Colonic mucosa (tissue), 4 donors: ENCODE measurements at regions not wholly inside any gene's neighbourhood (a gene's known extent, or its start where the extent isn't known, plus 50 kb on each side); places are given as distances from the start of the nearest gene placed in this dataset.

Experiments
- DNase-seq: peaks from one replicate; pipeline ENCODE4 v3.0.0-alpha.2; 2020
- H3K27ac ChIP-seq: fragments of 200-600 bp; one replicate; pipeline ENCODE4 v1.8.0; 2021
- H3K27me3 ChIP-seq: fragments of 200-600 bp; one replicate; pipeline ENCODE4 v1.8.0; 2021
- H3K36me3 ChIP-seq: fragments of 200-600 bp; one replicate; pipeline ENCODE4 v1.8.0; 2021
- H3K4me1 ChIP-seq: fragments of 200-600 bp; one replicate; pipeline ENCODE4 v1.8.0; 2021; ENCODE audit warnings: mild to moderate bottlenecking
- H3K4me3 ChIP-seq: fragments of 200-600 bp; one replicate; pipeline ENCODE4 v1.8.0; 2021
- H3K9ac ChIP-seq, 2 donors: one replicate each; pipeline ENCODE4 v1.7.0; 2013; ENCODE audit warnings: control low read depth in 2 of 2, low read depth in 2 of 2, low read length in 2 of 2
- H3K9me3 ChIP-seq: fragments of 200-600 bp; one replicate; pipeline ENCODE4 v1.8.0; 2021
- intact Hi-C: fragments of 100-400 bp; cut with DNase I; formaldehyde crosslinking; loops from one replicate; pipeline ENCODE4 v1.14.1; 2022
- TF ChIP-seq, protein P1 (sequence below): fragments of 200-600 bp; IDR thresholded peaks from one replicate; pipeline ENCODE4 v1.8.0; 2022; ENCODE audit warnings: antibody characterized with exemption, mild to moderate bottlenecking
- donor health status: healthy.
- donor health status: DM: no; HTN: no; CAD: no.
- donor health status: DM: no; HTN: no; CAD: no.

DNA sequence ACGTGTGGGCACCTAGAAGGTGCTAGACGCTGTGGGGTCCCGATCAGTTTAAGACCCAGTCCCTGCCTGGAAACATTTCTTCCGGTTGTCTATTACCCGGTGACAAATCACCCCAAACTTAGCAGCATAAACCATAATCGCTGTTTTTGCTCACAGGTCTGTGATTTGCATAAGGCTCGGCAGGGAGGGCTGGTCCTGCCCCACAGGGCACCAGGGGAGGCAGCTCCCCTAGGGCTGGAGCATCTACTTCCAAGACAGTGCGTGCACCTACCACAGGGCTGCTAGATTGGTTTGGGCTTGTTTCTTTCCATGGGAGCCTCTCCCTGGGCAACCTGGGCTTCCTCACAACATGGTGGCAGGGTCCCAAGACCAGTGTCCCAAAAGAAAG lies 214.5 kb upstream of the CIBAR2 start:
- DNase-seq, result no peak
- H3K9me3 ChIP-seq, result no peaks in the 10 kb centered on the region
- H3K27me3 ChIP-seq, result no peaks in the 10 kb centered on the region
- H3K4me3 ChIP-seq, result no peak overlapping the region
- H3K9ac ChIP-seq, result no peak overlapping the region
- H3K4me1 ChIP-seq, result peaks cover 23% of the 10 kb centered on the region
- no peak overlapping the region for H3K27ac ChIP-seq
- TF ChIP-seq, protein P1, sequence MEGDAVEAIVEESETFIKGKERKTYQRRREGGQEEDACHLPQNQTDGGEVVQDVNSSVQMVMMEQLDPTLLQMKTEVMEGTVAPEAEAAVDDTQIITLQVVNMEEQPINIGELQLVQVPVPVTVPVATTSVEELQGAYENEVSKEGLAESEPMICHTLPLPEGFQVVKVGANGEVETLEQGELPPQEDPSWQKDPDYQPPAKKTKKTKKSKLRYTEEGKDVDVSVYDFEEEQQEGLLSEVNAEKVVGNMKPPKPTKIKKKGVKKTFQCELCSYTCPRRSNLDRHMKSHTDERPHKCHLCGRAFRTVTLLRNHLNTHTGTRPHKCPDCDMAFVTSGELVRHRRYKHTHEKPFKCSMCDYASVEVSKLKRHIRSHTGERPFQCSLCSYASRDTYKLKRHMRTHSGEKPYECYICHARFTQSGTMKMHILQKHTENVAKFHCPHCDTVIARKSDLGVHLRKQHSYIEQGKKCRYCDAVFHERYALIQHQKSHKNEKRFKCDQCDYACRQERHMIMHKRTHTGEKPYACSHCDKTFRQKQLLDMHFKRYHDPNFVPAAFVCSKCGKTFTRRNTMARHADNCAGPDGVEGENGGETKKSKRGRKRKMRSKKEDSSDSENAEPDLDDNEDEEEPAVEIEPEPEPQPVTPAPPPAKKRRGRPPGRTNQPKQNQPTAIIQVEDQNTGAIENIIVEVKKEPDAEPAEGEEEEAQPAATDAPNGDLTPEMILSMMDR, result no peak
- no peaks in the 10 kb centered on the region for H3K36me3 ChIP-seq
- intact Hi-C loops, result no loop called here

DNA sequence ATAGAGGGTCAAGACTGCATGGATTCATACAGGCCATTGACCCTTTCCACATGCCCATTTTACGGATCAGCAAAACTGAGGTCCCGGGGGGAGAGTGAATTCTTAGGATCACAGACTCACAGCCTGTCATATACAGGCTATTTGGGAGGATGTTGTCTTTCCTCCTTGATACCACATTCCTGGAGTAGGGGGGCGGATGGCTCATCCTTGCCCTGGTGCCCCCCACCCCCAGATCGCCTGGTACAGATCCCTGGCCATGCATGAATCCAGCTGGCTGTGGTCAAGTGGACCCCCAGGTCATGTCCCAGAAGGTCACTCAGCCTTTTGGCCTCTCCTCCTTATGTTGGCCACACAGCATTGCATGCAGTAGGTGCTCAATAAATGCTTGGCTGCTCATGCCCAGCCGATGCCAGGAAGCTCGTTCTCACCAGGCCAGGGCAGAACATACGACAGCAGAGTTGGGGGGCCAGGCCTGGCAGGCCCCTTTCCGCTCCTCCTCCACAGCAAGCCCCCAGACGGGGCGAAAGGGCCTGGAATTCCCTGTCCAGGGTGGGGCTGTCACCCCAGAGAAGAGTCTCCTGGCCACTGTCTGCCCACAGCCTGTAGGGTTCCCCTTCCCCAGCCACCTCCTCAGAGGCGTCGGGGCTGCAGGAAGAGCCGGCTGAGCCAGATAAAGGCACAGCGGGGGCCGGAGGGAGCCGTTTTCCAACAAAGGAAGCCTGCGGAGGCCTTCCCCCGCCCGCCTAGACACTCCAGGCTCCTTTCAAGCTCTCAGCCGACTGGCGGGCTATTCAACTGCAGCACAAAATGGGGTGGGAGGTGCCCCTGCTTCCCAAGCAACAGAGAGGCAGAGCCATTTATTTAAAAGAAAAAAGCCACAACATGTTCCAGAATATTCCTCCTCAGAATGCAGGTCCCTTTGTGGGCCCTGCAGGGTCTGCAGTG lies 215.7 kb upstream of the CIBAR2 start:
- H3K4me3 ChIP-seq, result no peak overlapping the region
- H3K9ac ChIP-seq, result peak overlapping the region in 1 of 2 donors; percentile 26
- H3K27me3 ChIP-seq, result no peaks in the 10 kb centered on the region
- DNase-seq, result no peak
- H3K27ac ChIP-seq, result no peak overlapping the region
- TF ChIP-seq, protein P1, result no peak
- no peaks in the 10 kb centered on the region for H3K36me3 ChIP-seq
- no peaks in the 10 kb centered on the region for H3K9me3 ChIP-seq
- H3K4me1 ChIP-seq, result peaks cover 23% of the 10 kb centered on the region
- intact Hi-C loops, result no loop called here

DNA sequence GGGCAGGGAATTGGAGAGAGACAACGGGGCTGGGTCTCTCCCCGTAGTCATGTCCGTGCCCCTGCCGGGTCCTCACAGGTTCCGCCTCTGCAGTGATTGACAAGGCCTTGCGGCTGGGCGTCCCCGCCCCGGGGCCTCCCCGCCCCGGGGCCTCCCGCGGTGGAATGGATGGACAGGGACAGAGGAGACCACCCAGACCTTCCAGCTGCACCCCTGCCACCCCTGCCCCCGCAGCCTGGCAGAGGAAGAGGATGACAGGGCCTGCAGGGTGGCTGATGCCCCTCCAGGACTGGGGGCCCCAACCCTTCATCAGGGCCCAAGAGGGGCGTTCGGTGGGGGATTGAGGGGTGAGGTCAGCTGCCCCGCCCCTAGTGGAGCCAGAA lies 216.4 kb upstream of the CIBAR2 start:
- no peaks in the 10 kb centered on the region for H3K9me3 ChIP-seq
- TF ChIP-seq, protein P1, result no peak
- no peak for DNase-seq
- peak overlapping the region in 1 of 2 donors; percentile 68 for H3K9ac ChIP-seq
- H3K36me3 ChIP-seq, result no peaks in the 10 kb centered on the region
- peaks cover 23% of the 10 kb centered on the region for H3K4me1 ChIP-seq
- intact Hi-C loops, result no loop called here
- no peaks in the 10 kb centered on the region for H3K27me3 ChIP-seq
- no peak overlapping the region for H3K4me3 ChIP-seq
- H3K27ac ChIP-seq, result no peak overlapping the region

DNA sequence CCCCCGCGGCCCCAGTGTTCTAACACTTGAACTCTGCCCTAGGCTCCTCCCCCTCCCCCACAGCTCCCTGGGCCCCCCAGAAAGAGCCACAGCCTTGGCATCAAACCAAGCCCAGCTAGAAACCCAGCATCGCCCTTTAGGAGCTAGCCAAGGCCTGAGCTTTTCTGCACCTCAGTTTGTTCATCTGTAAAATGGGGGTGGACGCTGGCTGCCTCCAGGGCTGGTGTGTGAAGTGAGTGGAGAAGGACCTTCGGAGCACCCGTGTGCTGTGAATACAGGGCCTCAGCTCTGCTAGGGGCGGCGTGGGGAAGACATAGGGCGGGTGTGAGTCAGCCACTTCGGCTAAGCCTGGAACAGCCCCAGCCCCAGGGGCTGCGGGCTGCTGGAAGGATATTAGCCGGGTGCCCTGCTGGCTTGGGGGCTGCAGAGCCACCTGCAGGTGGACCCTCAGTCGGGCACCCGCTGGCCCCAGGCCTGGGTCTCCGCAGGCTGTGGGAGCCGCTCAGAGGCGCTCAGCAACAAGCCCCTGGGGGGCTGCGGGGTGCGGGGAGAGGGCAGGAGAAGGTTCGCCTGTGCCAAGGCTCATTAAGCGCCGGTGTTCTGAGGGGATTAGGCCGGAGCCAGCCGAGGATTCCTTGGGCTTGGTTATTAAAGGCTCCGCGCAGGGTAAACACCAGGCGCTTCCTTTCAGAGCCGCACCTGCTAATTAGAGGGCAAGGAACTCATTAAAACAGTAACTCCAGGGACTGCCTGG lies 217.0 kb upstream of the CIBAR2 start:
- no peaks in the 10 kb centered on the region for H3K36me3 ChIP-seq
- peak overlapping the region; percentile 24 to 68 for H3K9ac ChIP-seq
- H3K9me3 ChIP-seq, result no peaks in the 10 kb centered on the region
- peaks cover 25% of the 10 kb centered on the region for H3K4me1 ChIP-seq
- intact Hi-C loops, result no loop called here
- no peaks in the 10 kb centered on the region for H3K27me3 ChIP-seq
- TF ChIP-seq, protein P1, result no peak
- H3K27ac ChIP-seq, result no peak overlapping the region
- DNase-seq, result peak; percentile 73
- H3K4me3 ChIP-seq, result no peak overlapping the region

DNA sequence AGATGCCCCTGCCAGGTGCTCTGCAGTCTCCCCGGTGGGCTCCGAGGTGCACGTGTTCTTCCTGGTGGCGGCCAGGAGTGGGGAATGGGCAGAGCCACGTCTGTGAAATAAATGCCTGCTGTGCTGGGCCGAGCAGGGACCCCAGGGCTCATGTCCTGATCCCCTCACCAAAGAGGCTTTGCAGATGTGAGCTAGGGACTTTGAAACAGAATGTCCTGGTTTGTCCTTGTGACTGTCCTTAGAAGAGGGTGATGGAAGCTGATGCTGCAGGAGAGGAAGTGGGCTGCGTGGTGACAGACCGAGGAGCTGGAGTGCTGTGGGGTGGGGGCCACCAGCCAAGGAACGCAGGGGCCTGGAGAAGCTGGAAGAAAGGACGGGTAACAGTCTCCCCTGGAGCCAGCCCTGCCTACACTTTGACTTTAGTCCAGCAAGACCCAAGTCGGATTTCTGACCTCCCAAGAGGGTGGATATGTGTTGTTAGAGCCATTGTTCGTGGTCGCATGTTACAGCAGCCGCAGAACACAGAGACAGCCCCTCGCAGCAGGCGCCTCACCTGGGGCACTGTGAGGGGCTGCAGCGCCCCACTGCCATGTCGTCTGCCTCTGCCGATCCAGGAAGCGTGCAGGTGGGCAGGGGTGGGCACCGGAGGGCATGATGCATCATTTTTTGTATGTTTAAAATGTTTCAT lies 217.9 kb upstream of the CIBAR2 start:
- Histone ChIP-seq H3K9ac (peak overlapping the region in 1 of 2 donors; percentile 54), H3K4me1 (peaks cover 28% of the 10 kb centered on the region), H3K4me3 (no peak overlapping the region), H3K36me3 (no peaks in the 10 kb centered on the region), H3K27ac (no peak overlapping the region), H3K27me3 (no peaks in the 10 kb centered on the region), H3K9me3 (no peaks in the 10 kb centered on the region)
- intact Hi-C loops, result no loop called here
- TF ChIP-seq, protein P1, result no peak
- DNase-seq, result no peak
